ENCODE measurements at regions not wholly inside any gene's neighbourhood (a gene's known extent, or its start where the extent isn't known, plus 50 kb on each side); places are given as distances from the start of the nearest gene placed in this dataset.

DNA sequence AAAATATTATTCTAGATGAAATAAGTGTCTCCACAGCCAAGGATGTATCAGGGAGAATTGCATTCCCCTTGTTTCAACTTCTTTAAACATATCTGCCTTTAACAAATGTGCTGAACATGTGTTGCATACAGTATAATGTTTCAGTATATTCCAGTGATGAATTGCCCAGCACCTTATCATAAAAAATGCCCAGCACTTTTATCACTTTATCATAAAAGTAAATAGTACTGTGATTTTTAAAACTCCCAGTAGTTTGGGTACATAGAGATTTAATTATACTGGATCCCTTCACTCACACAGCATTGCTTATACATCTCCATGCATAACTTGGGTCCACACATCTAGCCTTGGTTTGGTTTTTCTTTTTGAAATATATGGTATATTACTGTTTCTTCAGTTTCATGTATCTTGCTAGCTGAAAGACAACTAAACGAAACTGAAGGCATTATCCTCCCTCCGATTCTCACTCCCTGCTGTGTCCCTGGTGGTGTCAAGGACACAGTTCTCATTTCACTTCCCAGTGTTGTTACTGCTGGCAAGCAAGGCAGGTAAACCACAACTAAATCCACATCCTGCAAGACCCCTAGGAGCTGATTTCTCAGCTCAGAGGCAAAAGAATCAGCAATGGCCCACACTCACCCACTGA is 118.2 kb upstream of the SLC44A3 start:
- DNase-seq = no peak

DNA sequence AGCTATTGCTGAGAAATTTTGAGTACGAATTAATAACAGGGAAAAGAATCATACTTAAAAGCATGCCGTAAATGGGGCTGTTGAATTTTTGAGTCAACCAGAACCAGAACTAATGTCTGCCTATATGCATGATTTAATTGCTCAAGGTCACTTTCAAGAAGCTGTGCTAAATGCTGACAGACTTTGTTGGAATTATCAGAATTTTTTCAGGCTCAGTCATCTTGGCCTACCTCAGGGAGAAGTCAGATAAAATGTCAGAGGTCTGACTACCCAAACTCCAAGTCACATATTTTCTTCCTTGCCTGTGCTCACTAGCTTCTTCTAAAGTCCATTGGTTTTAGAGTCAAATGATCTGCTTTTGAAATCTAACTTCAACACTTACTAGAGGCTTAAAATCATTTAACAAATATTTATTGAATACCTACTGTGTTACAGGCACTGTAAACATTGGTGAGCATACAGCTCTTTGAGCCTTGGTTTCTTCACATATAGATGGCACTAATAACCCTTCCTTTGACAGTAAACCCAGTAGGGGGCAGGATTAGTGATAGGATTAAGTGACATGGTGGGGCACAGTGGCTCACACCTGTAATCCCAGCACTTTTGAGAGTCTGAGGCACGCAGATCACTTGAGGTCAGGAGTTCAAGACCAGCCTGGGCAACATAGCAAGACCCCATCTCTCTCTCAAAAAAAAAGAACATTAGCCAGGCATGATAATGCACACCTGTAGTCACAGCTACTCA is 121.2 kb upstream of the SLC44A3 start:
- no peak for DNase-seq

GRCh38 chr1:94698356-94698755 is 121.8 kb upstream of the SLC44A3 start:
- DNase-seq = no peak

DNA sequence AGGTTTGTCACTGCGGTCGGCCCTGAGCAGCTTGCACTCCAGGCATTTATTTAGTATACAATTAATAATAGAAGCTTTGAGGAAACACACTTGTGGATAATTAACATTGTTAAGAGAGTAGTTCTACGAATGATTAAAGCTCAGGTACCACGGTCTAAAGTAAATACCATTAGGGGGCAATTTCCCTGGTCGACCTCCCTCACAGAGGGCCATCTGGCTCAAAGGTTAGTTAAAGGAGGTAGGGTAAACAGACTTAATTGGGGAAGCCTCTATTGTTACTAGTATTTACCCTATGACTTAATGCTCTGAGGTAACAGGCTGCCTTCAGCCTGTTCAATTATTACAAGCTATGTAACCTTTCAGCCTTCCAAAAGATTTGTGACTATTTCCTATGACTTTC is 122.3 kb upstream of the SLC44A3 start:
- DNase-seq = no peak

GRCh38 chr1:94694226-94694915 is 125.8 kb upstream of the SLC44A3 start:
- no peak for DNase-seq

GRCh38 chr1:94693435-94693834 is 126.7 kb upstream of the SLC44A3 start:
- DNase-seq = no peak

DNA sequence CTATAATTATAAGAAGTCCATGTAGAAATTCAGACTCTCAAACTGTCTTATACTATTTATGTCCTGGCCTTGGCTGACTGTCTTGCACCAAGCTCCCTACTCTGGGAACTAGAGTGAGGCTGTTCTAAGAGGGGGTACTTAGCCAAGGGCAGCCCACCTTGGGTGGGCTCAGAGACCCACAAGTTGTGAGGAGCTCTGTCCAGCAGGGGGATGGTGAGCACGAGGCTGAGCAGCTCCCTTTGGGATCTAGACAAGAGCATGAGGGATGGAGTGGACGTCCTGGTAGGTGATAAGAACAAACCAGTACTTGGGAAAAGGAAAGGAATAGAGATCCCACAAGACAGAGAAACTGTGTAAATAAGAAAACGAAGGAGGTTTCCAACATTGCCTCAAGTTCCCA is 127.1 kb upstream of the SLC44A3 start:
- no peak for DNase-seq

- no peak for DNase-seq
Measured at GRCh38 chr1:94688646-94689045, 131.5 kb upstream of the SLC44A3 start.

- DNase-seq = no peak
Measured at GRCh38 chr1:94686882-94687281, 133.3 kb upstream of the SLC44A3 start.

DNA sequence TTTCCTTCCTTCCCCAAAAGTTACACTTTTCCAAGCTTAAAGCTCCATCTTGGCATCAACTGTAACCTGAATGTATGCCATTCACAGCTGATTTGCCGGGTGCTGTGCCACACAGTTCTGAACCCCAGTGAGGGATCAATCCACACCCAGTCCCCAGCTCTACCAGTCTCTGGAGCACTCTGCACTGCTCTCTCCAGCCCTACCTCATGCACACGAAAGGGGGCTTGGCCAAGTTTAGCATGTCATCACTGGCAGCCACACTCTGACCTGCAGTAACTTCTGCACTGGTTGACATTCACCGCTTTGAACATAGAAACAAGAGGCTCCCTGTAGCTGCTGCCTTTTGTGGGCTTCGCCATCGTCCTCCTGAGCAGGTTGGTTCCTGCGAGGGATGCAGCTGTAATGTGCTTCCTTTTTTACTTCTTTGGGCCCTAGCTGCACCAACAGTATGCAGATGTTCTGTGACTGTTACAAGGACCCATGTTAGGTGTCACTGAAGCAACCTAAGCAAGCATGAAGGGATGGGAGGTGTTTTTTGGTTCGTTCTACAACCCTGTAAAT is 135.4 kb upstream of the SLC44A3 start:
- no peak for DNase-seq

- no peak for DNase-seq
Measured at GRCh38 chr1:94683886-94684285, 136.3 kb upstream of the SLC44A3 start.

DNA sequence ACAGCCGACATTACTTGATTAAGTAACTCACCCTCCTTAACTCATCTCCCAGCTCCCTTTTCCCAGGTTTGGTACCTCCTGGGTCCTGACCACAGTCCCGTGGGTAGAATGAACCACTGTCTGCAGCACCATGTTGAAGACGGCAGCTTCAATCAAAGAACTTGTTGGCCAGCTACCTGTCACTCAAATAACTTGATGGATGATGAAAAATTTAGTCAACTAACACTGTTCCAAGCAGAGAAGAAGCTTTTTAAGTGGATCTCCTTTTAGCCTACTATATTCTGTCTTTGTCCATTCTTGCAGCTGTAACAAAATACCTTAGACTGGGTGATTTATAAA is 138.4 kb upstream of the F3 start:
- no peak for DNase-seq

DNA sequence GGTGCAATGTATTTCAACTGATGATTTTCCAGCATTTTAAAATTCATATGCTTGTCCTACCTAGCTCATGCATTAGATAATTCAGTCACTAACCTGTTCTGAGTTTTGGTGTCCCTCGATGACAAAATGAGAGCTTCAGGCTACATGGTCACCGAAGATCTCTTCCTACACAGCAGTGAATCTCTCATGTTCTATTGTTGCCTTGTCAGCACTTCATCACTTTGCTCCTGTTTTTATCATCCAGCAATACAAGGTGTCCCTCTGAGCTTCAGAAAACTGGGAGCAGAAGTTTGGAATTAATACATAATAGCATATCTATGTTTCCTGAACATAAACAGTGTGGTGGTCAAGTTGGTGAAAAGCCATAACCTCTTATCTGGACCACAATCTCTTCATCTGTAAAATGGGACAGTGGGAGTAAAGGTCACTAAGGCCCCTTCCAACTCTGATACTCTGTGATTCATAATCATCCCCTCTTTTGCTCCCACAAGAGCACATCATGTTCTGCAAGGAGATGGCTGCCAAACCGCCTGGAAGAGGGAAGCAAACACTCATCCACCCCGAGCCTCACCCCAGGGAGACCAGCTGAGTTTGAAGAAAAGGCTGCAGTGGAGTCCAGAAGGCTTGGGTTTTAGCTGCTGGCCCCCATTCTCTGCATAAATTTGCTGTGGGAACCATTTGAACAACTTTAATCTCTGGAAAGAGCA is 137.9 kb upstream of the F3 start:
- DNase-seq = no peak

GRCh38 chr1:94678202-94678848 is 136.8 kb upstream of the F3 start:
- DNase-seq = no peak

DNA sequence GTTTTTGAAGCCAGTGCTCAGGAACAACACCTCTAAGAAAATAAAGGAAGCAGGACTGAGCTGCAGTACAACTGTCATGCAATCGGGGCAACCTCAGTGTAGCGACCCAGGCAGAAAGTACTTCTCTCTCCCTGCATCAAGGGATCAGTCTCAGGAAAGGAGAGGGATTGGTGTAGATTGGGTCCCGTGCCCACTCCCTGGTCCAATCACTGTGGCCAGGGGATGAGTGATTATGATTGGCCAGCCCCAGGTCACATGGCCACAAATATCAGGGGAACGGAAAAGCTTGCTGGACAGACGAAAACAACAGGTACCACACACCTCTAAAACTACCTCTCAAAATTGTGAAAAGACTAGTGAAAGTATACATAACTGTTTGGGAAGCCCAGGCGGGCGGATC is 136.2 kb upstream of the F3 start:
- DNase-seq = no peak

DNA sequence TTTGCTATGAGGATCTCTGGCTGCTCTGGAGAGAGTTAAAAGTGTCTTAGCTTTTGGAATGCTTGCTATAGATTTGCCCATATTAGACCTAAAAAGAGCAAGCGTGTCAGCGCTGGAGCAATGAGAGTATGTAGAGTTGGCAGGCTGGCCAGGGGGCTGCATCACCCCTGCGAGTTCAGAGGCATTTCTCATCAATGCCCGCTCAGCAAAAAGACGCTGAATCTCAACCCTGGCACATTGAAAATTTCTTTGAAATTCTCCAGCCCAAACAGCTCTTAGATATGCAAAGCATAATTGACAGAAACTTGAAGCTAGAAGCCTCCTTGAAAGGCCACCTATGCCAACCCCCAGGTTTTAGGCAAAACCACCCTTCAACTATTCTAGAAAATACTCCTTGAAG is 135.5 kb upstream of the F3 start:
- DNase-seq = no peak

DNA sequence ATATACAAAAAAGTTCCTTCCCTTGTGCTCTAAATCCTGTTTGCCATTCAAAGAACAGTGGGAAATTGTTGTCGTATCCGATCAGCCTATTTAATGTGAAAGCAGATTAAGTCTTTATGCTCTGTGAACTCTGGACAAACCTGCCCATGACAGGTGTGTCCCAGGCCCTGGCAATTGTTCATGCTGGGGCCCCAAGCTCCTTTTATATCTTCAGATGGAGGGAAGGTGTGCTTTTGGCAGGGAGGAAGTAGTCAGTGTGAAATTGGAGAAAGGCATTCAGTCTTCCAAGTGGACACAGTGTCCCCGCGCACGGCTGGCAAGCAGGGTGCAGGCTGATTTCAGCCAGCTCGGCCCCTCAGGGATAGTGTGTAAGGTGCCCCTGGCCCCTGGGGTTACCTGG is 135.1 kb upstream of the F3 start:
- DNase-seq = no peak

DNA sequence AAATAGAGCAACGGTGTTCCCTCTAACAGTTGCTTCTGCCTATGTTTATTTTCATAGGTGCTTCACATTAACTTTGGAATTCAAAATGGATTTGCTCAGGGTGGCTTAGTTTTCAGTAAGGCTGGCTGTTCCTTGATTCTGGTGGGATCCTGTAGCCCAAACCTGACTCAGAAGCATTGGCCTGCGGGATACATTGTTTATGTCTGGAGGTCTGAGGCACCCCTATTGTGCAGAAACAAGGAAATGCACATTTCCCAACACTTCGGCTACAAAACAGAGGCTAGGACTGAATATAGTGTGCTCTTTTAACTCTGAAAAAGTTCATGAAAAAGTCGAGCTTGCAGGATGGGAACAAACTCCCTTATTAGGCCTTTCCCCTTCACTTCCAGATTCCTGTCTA is 133.8 kb upstream of the F3 start:
- DNase-seq = no peak

DNA sequence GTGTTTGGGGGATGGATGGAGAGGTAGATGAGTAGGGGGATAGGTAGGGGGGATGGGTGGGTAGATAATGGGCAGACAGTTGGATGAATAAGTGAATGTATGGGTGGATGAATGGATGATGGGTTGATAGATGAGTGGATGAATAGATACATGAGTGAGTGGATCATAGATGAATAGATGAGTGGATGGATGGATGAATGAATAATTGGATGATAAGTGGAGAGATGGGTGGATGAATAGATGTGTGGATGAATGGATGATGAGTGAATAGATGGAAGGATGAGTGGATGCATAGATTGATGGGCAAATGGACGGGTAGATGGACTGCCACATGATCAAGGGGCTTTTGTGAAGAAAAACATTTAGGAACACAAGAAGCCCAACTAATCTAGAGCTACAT is 133.3 kb upstream of the F3 start:
- no peak for DNase-seq

DNA sequence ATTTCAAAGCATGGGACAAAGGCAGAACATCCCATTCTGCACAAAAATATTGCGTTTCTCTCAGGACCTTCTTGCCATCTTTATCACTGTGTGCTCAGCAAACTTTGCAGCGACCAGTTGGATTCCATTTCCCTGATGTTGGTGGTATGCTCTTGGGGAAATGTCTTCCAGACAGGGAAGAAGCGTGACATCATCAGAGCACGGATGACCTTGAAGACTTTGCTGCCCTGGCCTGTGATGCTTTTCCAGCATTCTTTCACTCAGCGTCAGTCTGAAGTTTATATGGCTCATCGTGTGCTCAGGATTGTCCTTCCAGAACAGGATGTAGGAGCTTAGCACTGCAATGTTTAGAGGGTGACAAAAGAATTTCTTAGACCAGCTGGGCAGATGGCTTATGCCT is 131.4 kb upstream of the F3 start:
- DNase-seq = no peak

DNA sequence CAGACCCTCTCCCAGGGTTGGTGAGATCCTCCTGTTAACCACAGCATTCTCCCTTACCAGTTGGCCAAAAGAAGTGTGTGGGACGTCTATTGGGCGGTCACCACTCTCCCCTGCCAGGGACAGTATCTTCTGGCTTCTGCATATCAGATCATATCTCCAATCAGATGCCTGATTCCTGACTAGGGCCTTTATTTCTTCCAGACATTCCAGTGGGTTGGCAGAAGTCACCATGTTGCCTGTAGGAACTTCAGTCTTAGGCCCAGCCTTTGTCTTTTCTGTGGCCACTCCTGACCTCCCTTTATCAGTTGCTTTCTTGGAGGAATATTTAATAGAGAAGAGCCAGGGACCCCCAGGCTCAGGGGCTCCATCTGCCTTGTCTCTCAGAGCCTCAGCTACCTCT is 130.4 kb upstream of the F3 start:
- DNase-seq = no peak

- DNase-seq = no peak
Measured at GRCh38 chr1:94670273-94670672, 128.7 kb upstream of the F3 start.

GRCh38 chr1:94669198-94669597 is 127.6 kb upstream of the F3 start:
- DNase-seq = no peak
